RPMI7951 (cell line): ENCODE measurements at regions not wholly inside any gene's neighbourhood (a gene's known extent, or its start where the extent isn't known, plus 50 kb on each side); places are given as distances from the start of the nearest gene placed in this dataset.
"Not testable (repeated sequence)": the region's sequence is repeated elsewhere in the genome, so short reads cannot be mapped to it uniquely, and the experiment has no call there.

Experiments
- DNase-seq: peaks from one replicate; pipeline ENCODE4 v3.0.0-alpha.2; 2012; ENCODE audit warnings: low read depth

DNA sequence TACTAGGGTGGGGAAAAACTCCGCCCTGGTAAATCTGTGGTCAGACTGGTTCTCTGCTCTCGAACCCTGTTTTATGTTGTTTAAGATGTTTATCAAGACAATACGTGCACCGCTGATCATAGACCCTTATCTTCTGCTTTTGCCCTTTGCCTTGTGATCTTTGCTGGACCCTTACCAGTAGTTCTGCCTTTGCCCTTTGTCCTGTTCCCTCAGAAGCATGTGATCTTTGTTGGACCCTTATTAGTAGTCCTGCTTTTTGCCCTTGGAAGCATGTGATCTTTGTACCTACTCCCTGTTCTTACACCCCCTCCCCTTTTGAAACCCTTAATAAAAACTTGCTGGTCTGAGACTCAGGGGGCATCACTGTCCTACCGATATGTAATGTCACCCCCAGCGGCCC, 64.3 kb upstream of the EEF2KMT start:
- DNase-seq, result not testable (repeated sequence)

DNA sequence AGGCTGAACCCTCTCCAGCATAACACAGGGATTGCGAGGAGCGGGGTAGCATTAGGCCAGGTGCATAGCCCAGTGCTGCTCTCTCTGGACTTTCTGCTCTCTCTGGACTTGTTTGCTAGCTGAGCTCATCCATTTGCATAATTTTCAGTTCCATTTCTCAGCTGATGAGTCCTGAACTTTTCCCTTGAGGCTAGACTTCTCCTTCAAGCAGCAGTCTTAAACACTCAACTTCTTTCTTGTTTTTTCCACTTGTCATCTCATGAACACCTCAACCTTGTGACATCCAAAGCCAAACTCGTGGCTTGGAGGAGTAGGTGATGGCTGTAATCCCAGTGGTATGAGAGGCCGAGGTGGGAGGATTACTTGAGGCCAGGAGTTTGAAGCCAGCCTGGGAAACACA, 62.4 kb upstream of the EEF2KMT start:
- not testable (repeated sequence) for DNase-seq

DNA sequence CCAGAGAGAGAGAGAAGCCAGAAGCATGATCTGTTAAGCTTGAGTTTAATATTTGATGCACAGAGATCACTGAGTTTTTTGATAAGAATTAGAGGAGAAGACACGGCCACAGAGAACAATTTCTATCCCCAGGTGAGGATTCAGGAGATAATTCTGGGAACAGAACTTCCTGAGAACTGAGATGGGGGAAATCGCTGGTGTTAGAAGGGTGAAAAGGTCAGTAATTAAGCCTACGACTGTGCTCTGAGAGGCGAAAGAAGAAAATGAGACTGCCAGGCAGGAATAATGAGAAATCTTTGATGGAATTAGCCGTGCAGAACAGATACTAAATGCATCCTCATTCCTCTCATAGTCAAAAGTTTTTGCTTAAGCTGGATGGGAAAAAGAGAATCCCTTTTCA, 61.9 kb upstream of the EEF2KMT start:
- DNase-seq, result not testable (repeated sequence)

DNA sequence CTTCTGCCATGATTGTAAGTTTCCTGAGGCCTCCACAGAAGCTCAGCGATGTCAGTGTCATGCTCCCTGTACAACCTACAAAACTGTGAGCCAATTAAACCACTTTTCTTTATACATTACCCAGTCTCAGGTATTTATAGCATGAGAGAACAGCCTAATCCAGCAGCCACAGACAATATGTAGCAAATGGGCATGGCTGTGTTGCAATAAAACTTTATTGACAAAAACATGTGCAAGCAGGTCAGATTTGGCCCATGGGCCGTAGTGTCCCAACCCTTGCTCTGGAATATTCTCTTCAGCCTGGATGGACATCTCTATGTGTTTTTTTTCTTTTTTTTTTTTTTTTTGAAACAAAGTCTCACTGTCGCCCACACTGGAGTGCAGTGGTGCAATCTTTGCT, 60.9 kb upstream of the EEF2KMT start:
- no peak for DNase-seq

DNA sequence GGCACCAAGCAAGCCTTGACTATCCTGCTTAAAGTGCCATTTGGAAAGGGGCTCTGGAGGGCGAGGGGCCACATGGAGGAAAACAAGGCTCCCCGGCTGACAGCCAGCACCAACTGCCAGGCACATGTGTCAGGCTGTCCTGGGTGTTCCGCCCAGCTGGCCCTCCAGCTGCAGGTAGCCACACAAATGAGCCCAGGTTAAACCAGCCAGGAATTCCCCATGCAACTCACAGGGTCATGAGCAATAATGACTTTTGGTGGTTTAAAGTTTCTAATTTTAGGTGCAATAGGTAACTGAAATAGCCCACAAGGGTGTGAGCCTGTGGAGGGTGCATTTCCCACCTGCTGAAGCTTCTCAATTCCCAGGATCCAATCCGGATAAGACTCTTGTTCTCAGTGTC, 58.9 kb upstream of the EEF2KMT start:
- not testable (repeated sequence) for DNase-seq

DNA sequence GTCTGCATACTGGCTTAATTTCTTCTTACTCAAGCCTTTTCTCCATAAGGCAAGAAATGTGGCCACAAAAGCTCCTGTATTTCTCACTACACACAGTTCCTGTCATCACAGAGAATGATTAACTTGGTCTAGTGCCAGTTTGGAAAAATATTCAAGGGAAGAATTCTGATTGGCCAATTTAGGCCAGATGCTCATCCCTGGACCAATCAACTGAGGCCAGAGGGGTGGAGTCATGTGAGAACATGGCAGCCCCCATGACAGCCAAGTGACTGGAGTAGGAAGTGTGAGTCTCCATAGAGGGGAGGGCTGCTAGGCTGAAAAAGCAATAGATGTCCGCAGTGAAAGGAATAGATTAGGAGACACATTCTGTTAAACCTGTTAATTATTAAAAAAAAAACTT, 56.4 kb upstream of the EEF2KMT start:
- DNase-seq, result peak; percentile 3

DNA sequence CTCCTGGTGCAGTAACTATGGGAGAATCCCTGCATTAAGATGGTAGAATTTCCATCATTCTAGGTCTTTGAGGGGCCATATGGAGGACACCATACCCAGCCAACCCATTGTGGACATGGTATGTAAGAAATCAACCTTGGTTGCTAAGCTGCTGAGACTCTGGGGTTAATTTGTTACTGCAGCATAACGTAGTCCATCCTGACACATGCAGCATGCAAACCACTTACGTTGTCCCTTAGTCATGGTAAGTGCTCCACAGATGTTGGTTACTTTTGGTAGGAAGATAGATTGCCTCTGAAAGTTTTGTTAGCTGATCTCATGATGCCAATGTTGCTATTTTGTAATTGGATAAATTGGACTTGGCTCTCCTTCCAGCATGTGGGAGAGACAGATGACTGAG, 53.8 kb upstream of the EEF2KMT start:
- not testable (repeated sequence) for DNase-seq
